ENCODE measurements at regions not wholly inside any gene's neighbourhood (a gene's known extent, or its start where the extent isn't known, plus 50 kb on each side); places are given as distances from the start of the nearest gene placed in this dataset.

DNA sequence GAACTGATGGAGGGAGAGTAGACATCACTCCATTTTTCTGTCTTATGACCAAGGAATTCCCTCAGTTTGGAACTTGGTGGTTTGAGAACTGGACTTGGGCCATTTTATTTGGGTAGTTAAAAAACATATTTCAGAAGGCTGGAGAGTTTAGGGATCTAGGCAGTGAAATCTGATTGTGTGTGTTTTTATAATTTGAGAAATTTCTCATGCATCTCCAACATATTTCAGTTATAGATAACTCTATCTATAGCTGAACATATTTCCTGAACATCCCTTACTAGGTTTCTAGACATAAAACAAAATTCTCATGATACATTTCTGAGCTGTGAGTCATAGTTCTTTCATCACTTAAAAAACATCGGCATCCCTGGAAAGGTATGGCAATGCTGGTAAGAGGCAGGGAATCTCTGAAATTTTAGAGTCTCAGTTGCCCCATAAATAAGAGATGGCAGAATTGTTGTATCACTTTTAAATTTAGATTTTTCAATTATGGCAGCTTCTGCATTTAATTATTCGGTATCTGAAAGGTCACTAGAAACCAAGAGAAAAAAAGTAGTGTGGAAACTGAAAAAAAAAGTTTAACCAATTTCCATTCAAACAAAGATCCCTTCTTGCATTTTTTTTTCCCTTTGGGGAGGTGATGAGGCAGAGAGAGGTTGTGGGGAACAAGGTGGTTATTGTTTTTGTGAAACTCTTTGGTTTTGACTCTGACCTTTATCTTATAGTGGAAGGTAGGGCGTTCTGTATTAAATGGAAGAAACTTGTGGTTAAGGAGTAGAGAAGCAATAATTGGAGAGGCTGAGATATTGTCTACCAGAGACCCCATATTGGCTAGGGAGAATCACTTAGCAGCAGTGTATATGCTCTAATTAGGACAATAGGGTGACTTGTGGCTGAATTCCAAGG lies 102.9 kb downstream of the FASLG start:
- TF ChIP-seq EZH2 (IDR thresholded peaks at IDR 0.05; ENCODE audit: insufficient read depth, poor library complexity, severe bottlenecking) (no peak), EZH2phosphoT487 (IDR thresholded peaks at IDR 0.05; ENCODE audit: insufficient read depth, low read depth) (no peak)
- no peaks in the 10 kb centered on the region for H3K79me2 ChIP-seq (ENCODE audit: insufficient read depth)
- no peak overlapping the region for H2AFZ ChIP-seq
- H3K4me2 ChIP-seq (ENCODE audit: unreplicated experiment) = no peak overlapping the region
- no peak overlapping the region for H3K27ac ChIP-seq
- H3K27me3 ChIP-seq (replicated peaks; ENCODE audit: insufficient read depth) = no peaks in the 10 kb centered on the region
- in situ Hi-C loops (cut with MboI) = no loop called here
- peaks cover 10% of the 10 kb centered on the region for H3K4me1 ChIP-seq (ENCODE audit: insufficient read depth)
- no peaks in the 10 kb centered on the region for H3K36me3 ChIP-seq (ENCODE audit: low read depth)
- no peaks in the 10 kb centered on the region for H4K20me1 ChIP-seq (ENCODE audit: insufficient read depth)
- peak; percentile 39 for DNase-seq
- H3K9ac ChIP-seq = no peak overlapping the region
- no peaks in the 10 kb centered on the region for H3K9me2 ChIP-seq (ENCODE audit: insufficient read depth)
- H3K9me3 ChIP-seq (ENCODE audit: low read depth) = no peaks in the 10 kb centered on the region
- 53 to 64% methylated on average over 3 of the region's 3 CpGs for WGBS, 2 experiments (ENCODE audit: low coverage in 1 of 2, low lambda C conversion rate in 2 of 2, missing lambda C conversion rate in 2 of 2)
- H3F3A ChIP-seq (ENCODE audit: insufficient read depth) = peaks cover 11% of the 10 kb centered on the region; the same call in 1 of the 2 replicates
- H3K4me3 ChIP-seq = no peak overlapping the region

DNA sequence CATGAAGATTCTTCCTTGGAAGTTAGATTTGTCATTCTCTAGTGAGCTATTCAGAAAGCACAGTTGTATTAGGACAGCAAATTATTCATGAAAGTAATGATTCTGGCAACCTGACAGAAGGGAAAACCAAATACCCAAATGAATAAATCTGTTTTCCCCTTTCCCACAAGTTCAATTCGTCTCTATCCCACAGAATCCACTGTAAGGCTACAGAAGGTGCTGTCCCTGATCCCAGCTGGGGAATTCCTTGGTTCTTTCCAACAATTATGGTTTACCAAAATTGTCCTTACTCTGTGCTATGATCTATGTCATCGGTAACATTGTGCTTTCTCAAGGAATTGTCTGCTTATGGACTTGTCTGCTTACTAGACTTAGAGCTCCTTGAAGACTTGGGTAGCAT lies 104.2 kb downstream of the FASLG start:
- no peak overlapping the region for H3K9ac ChIP-seq
- TF ChIP-seq EZH2phosphoT487 (IDR thresholded peaks at IDR 0.05; ENCODE audit: insufficient read depth, low read depth) (no peak), EZH2 (IDR thresholded peaks at IDR 0.05; ENCODE audit: insufficient read depth, poor library complexity, severe bottlenecking) (no peak)
- peaks cover 10% of the 10 kb centered on the region for H3K4me1 ChIP-seq (ENCODE audit: insufficient read depth)
- no peaks in the 10 kb centered on the region for H3K36me3 ChIP-seq (ENCODE audit: low read depth)
- H3K9me2 ChIP-seq (ENCODE audit: insufficient read depth) = no peaks in the 10 kb centered on the region
- peaks cover 11% of the 10 kb centered on the region; the same call in 1 of the 2 replicates for H3F3A ChIP-seq (ENCODE audit: insufficient read depth)
- in situ Hi-C loops (cut with MboI) = no loop called here
- no peak overlapping the region for H3K4me3 ChIP-seq
- WGBS, 2 experiments (ENCODE audit: low coverage in 1 of 2, low lambda C conversion rate in 2 of 2, missing lambda C conversion rate in 2 of 2) = 68 to 77% methylated on average over 2 of the region's 2 CpGs
- no peak overlapping the region for H3K27ac ChIP-seq
- H3K4me2 ChIP-seq (ENCODE audit: unreplicated experiment) = no peak overlapping the region
- no peaks in the 10 kb centered on the region for H3K9me3 ChIP-seq (ENCODE audit: low read depth)
- no peaks in the 10 kb centered on the region for H4K20me1 ChIP-seq (ENCODE audit: insufficient read depth)
- H3K27me3 ChIP-seq (replicated peaks; ENCODE audit: insufficient read depth) = no peaks in the 10 kb centered on the region
- no peak overlapping the region for H2AFZ ChIP-seq
- DNase-seq = no peak
- H3K79me2 ChIP-seq (ENCODE audit: insufficient read depth) = no peaks in the 10 kb centered on the region

DNA sequence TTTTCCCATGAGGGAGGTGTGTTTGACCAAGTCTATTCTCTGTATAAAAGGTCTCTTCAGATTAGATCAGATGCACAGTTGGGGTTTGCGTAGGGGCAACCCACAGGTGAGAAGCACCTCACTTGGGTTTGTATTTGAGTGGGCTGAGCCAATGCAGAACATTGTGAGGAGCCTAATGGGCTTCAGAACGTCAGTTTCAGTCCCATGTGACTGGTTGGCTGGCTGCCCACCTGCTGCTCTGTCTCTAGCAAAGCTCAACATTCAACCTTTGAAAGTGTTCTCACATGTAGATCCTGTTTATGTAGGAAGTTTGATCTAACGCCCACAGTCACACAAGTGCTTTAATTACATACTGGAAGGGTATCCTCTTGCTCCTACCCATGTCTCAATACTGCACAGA lies 105.5 kb downstream of the FASLG start:
- no peaks in the 10 kb centered on the region for H3K9me3 ChIP-seq (ENCODE audit: low read depth)
- no peak overlapping the region for H2AFZ ChIP-seq
- H3F3A ChIP-seq (ENCODE audit: insufficient read depth) = peaks cover 11% of the 10 kb centered on the region; the same call in 1 of the 2 replicates
- no peak overlapping the region for H3K4me2 ChIP-seq (ENCODE audit: unreplicated experiment)
- no peak overlapping the region for H3K27ac ChIP-seq
- H3K4me1 ChIP-seq (ENCODE audit: insufficient read depth) = peaks cover 10% of the 10 kb centered on the region
- no peaks in the 10 kb centered on the region for H3K27me3 ChIP-seq (replicated peaks; ENCODE audit: insufficient read depth)
- 49 to 54% methylated on average over 3 of the region's 3 CpGs for WGBS, 2 experiments (ENCODE audit: low coverage in 1 of 2, low lambda C conversion rate in 2 of 2, missing lambda C conversion rate in 2 of 2)
- H3K9me2 ChIP-seq (ENCODE audit: insufficient read depth) = no peaks in the 10 kb centered on the region
- H3K9ac ChIP-seq = no peak overlapping the region
- H4K20me1 ChIP-seq (ENCODE audit: insufficient read depth) = no peaks in the 10 kb centered on the region
- H3K4me3 ChIP-seq = no peak overlapping the region
- DNase-seq = no peak
- no peaks in the 10 kb centered on the region for H3K79me2 ChIP-seq (ENCODE audit: insufficient read depth)
- TF ChIP-seq EZH2phosphoT487 (IDR thresholded peaks at IDR 0.05; ENCODE audit: insufficient read depth, low read depth) (no peak), EZH2 (IDR thresholded peaks at IDR 0.05; ENCODE audit: insufficient read depth, poor library complexity, severe bottlenecking) (no peak)
- H3K36me3 ChIP-seq (ENCODE audit: low read depth) = no peaks in the 10 kb centered on the region
- in situ Hi-C loops (cut with MboI) = no loop called here

DNA sequence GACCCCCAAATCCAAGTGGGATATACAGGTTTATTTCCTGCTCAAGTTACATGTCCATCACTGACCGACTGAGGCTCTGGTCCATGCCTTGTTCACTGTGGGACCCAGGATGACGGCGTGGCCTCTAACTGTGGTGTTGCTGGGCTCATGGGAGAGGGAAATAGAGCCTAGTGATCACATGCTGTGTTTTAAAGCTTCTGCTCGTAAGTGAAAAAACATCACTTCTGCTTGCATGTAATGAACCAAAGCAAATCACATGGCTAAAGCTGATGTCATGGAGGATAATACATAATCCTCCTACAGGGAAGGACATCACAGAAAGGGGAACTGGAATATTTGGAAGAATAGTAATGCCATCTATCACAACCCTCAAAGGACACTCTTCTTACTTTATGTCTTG lies 107.6 kb downstream of the FASLG start:
- peaks cover 7% of the 10 kb centered on the region; the same call in 1 of the 2 replicates for H3F3A ChIP-seq (ENCODE audit: insufficient read depth)
- no peaks in the 10 kb centered on the region for H3K27me3 ChIP-seq (replicated peaks; ENCODE audit: insufficient read depth)
- in situ Hi-C loops (cut with MboI) = no loop called here
- no peak overlapping the region for H3K4me2 ChIP-seq (ENCODE audit: unreplicated experiment)
- H3K27ac ChIP-seq = no peak overlapping the region
- H3K79me2 ChIP-seq (ENCODE audit: insufficient read depth) = no peaks in the 10 kb centered on the region
- H3K9me2 ChIP-seq (ENCODE audit: insufficient read depth) = no peaks in the 10 kb centered on the region
- no peak overlapping the region for H2AFZ ChIP-seq
- DNase-seq = no peak
- TF ChIP-seq EZH2 (IDR thresholded peaks at IDR 0.05; ENCODE audit: insufficient read depth, poor library complexity, severe bottlenecking) = no peak
- TF ChIP-seq EZH2phosphoT487 (IDR thresholded peaks at IDR 0.05; ENCODE audit: insufficient read depth, low read depth) = no peak
- no peaks in the 10 kb centered on the region for H3K36me3 ChIP-seq (ENCODE audit: low read depth)
- WGBS, 2 experiments (ENCODE audit: low coverage in 1 of 2, low lambda C conversion rate in 2 of 2, missing lambda C conversion rate in 2 of 2) = 85 to 86% methylated on average over 4 of the region's 4 CpGs
- no peak overlapping the region for H3K4me3 ChIP-seq
- no peaks in the 10 kb centered on the region for H3K9me3 ChIP-seq (ENCODE audit: low read depth)
- no peaks in the 10 kb centered on the region for H4K20me1 ChIP-seq (ENCODE audit: insufficient read depth)
- no peak overlapping the region for H3K9ac ChIP-seq
- peaks cover 7% of the 10 kb centered on the region for H3K4me1 ChIP-seq (ENCODE audit: insufficient read depth)

Measured in GM23248 (cell line).